ENCODE measurements at regions not wholly inside any gene's neighbourhood (a gene's known extent, or its start where the extent isn't known, plus 50 kb on each side); places are given as distances from the start of the nearest gene placed in this dataset.

GRCh38 chr2:183950673-183951072 is 647.7 kb upstream of the ZNF804A start:
- Histone ChIP-seq H4K20me1 (ENCODE audit: insufficient read depth) (no peaks in the 10 kb centered on the region), H3K79me2 (ENCODE audit: insufficient read depth) (no peaks in the 10 kb centered on the region), H3K9me2 (no peaks in the 10 kb centered on the region), H2AFZ (ENCODE audit: low read depth) (no peak overlapping the region), H3K4me1 (ENCODE audit: control insufficient read depth in 1 of 2, insufficient read depth in 2 of 2, low read depth in 1 of 2, low read length in 1 of 2) (peaks cover 0 to 4% of the 10 kb centered on the region in 2 experiments; a peak in 2 of 4 replicates), H3K27me3 (ENCODE audit: insufficient read depth) (no peaks in the 10 kb centered on the region), H3K27ac (ENCODE audit: low read depth in 2 of 2, low read length in 1 of 2) (peak overlapping the region in 1 of 2 experiments; percentile 47; a peak in 1 of 4 replicates), H3K4me2 (no peak overlapping the region), H3K9me3 (no peaks in the 10 kb centered on the region), H3F3A (replicated peaks; ENCODE audit: insufficient read depth) (no peaks in the 10 kb centered on the region), H3K9ac (no peak overlapping the region), H3K36me3 (replicated peaks in 1 of 2; ENCODE audit: control insufficient read depth in 1 of 2, insufficient read depth in 2 of 2, low read length in 1 of 2) (no peaks in the 10 kb centered on the region), H3K4me3 (ENCODE audit: low read depth in 2 of 2, low read length in 1 of 2) (no peak overlapping the region)
- 19% methylated on average over 1 of the region's 1 CpG for WGBS (ENCODE audit: low lambda C conversion rate)
- TF ChIP-seq JUND (IDR thresholded peaks at IDR 0.05) = no peak
- TF ChIP-seq RFX5 (IDR thresholded peaks at IDR 0.05; ENCODE audit: low read length) = no peak
- no peak for TF ChIP-seq FOSL2 (IDR thresholded peaks at IDR 0.05; ENCODE audit: borderline replicate concordance, low read depth)
- TF ChIP-seq CHD2 (IDR thresholded peaks at IDR 0.05; ENCODE audit: low read length, partially characterized antibody) = no peak
- TF ChIP-seq SMC3 (IDR thresholded peaks at IDR 0.05; ENCODE audit: low read depth, low read length) = no peak
- no peak for TF ChIP-seq POLR2AphosphoS5 (IDR thresholded peaks at IDR 0.05; ENCODE audit: low read depth, low read length)
- TF ChIP-seq RCOR1 (IDR thresholded peaks at IDR 0.05; ENCODE audit: low read length) = peak; percentile 10; the same call in 1 of the 2 replicates
- peak in 1 of 2 experiments; percentile 31; a peak in 1 of 4 replicates for TF ChIP-seq EP300 (IDR thresholded peaks at IDR 0.05; ENCODE audit: borderline replicate concordance in 1 of 2, low read depth in 1 of 2, low read length in 1 of 2)
- TF ChIP-seq MXI1 (IDR thresholded peaks at IDR 0.05; ENCODE audit: low read depth, low read length) = no peak
- TF ChIP-seq PBX3 (IDR thresholded peaks at IDR 0.05) = no peak
- no peak for TF ChIP-seq ELF1 (IDR thresholded peaks at IDR 0.05)
- ChIA-PET CTCF (interaction anchor here (1.0 kb wide), 1 partner anchor 15 kb away, joined by 3 read pairs; no protein-coding TSS in a partner anchor), POLR2A (no interaction called here)
- peak; percentile 7 for DNase-seq

- H3K9ac ChIP-seq = no peak overlapping the region
- no peak for DNase-seq
- POLR2A ChIA-PET = no interaction called here
- CTCF ChIA-PET = no interaction called here
- H3K27ac ChIP-seq (ENCODE audit: low read depth in 2 of 2, low read length in 1 of 2) = no peak overlapping the region
- H3K4me3 ChIP-seq (ENCODE audit: low read depth in 2 of 2, low read length in 1 of 2) = no peak overlapping the region
- TF ChIP-seq NFIC (IDR thresholded peaks at IDR 0.05; ENCODE audit: borderline replicate concordance) (no peak), RFX5 (IDR thresholded peaks at IDR 0.05; ENCODE audit: low read length) (no peak), GABPA (IDR thresholded peaks at IDR 0.05; ENCODE audit: low read depth) (no peak), ZBTB33 (IDR thresholded peaks at IDR 0.05; ENCODE audit: borderline replicate concordance, low read depth) (no peak), NRF1 (IDR thresholded peaks at IDR 0.05; ENCODE audit: low read depth, low read length) (no peak)
- H3K36me3 ChIP-seq (replicated peaks in 1 of 2; ENCODE audit: control insufficient read depth in 1 of 2, insufficient read depth in 2 of 2, low read length in 1 of 2) = no peaks in the 10 kb centered on the region
- no peaks in the 10 kb centered on the region for H3K79me2 ChIP-seq (ENCODE audit: insufficient read depth)
- WGBS (ENCODE audit: low lambda C conversion rate) = 68% methylated on average over 2 of the region's 2 CpGs
- no peaks in the 10 kb centered on the region for H4K20me1 ChIP-seq (ENCODE audit: insufficient read depth)
- no peaks in the 10 kb centered on the region for H3K27me3 ChIP-seq (ENCODE audit: insufficient read depth)
- H3K4me2 ChIP-seq = no peak overlapping the region
- no peaks in the 10 kb centered on the region for H3K9me2 ChIP-seq
- H3K9me3 ChIP-seq = no peaks in the 10 kb centered on the region
- H3K4me1 ChIP-seq (ENCODE audit: control insufficient read depth in 1 of 2, insufficient read depth in 2 of 2, low read depth in 1 of 2, low read length in 1 of 2) = peaks cover 0 to 4% of the 10 kb centered on the region in 2 experiments; a peak in 2 of 4 replicates
- no peaks in the 10 kb centered on the region for H3F3A ChIP-seq (replicated peaks; ENCODE audit: insufficient read depth)
- no peak overlapping the region for H2AFZ ChIP-seq (ENCODE audit: low read depth)
Measured at GRCh38 chr2:183951630-183952029, 646.7 kb upstream of the ZNF804A start.

All from SK-N-SH (cell line).